ENCODE measurements at regions not wholly inside any gene's neighbourhood (a gene's known extent, or its start where the extent isn't known, plus 50 kb on each side); places are given as distances from the start of the nearest gene placed in this dataset.
A peak's percentile ranks its signal among the peaks of the same experiment; 100 is the strongest.

DNA sequence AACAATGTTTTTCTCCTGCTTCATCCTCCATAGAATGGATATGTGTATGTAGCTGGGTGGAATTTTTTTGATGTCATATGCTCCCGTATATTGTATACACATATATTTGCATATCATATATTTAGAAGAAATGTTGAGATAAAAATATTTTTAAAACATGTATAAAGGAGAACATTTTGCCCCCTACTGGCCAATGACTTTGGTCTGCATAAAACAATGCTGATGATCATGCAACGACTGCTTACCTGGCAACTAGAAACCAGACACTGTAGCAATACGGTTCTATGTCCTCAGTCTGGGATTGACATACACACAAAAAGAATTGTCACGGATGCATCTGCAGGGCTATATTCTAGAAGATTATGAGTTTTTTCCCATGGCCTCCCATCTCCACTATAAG is 503.6 kb downstream of the ELAVL2 start:
- Histone ChIP-seq H3K9me3 (ENCODE audit: control insufficient read depth, low read length) (no peaks in the 10 kb centered on the region), H3K27ac (ENCODE audit: low read depth, low read length, severe bottlenecking) (no peak overlapping the region), H3K4me3 (ENCODE audit: extremely low read depth, insufficient read depth, low read length, poor library complexity, severe bottlenecking) (no peak overlapping the region), H3K36me3 (ENCODE audit: control insufficient read depth, insufficient read depth, low read length) (no peaks in the 10 kb centered on the region), H3K4me1 (ENCODE audit: control insufficient read depth, insufficient read depth, low read length, poor library complexity, severe bottlenecking) (no peaks in the 10 kb centered on the region)
- WGBS, 2 experiments (ENCODE audit: insufficient coverage in 2 of 2) = 73 to 86% methylated on average over 2 of the region's 4 CpGs

DNA sequence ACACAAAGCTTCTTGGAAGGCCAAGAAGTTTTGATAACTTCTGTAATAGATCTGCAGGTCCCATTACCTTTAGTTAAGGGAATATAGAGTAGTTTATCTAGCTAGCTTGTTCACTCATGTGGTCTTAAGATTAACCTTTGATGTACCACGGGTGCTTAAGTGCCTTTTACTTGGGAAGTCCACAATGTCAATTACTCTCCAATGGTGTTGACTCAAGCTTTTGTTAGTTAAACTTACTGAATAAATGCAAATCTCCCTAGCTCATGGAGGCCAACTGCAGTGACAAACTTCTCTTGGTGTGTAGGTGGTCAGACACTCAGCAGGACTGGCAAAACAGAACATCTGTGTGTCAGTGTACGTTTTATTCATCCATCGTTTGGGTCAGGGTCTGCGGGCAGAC is 501.5 kb downstream of the ELAVL2 start:
- Histone ChIP-seq H3K4me3 (ENCODE audit: extremely low read depth, insufficient read depth, low read length, poor library complexity, severe bottlenecking) (no peak overlapping the region), H3K27ac (ENCODE audit: low read depth, low read length, severe bottlenecking) (no peak overlapping the region), H3K4me1 (ENCODE audit: control insufficient read depth, insufficient read depth, low read length, poor library complexity, severe bottlenecking) (no peaks in the 10 kb centered on the region), H3K9me3 (ENCODE audit: control insufficient read depth, low read length) (no peaks in the 10 kb centered on the region), H3K36me3 (ENCODE audit: control insufficient read depth, insufficient read depth, low read length) (no peaks in the 10 kb centered on the region)
- 20 to 56% methylated on average over 1 of the region's 4 CpGs for WGBS, 2 experiments (ENCODE audit: insufficient coverage in 2 of 2)

DNA sequence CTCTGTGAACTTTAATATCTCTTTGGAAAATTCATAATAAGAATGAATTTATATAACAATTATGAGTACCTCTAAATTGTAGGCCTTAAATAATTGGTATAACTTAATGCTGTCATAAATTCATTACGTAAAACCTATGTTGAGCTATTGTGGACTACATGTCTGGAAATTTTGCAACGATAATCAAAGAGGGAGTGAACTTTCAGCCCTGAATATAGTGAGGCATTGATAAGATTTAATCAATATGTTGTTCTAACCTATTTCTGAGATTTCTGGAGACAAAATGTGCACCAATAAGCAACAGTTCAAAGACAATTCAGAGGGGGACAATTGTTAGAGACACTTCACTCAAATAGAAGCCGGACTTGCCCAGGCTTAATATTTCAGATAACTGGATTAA is 499.4 kb downstream of the ELAVL2 start:
- no peak overlapping the region for H3K27ac ChIP-seq (ENCODE audit: low read depth, low read length, severe bottlenecking)
- H3K4me3 ChIP-seq (ENCODE audit: extremely low read depth, insufficient read depth, low read length, poor library complexity, severe bottlenecking) = no peak overlapping the region
- 100% methylated on average over 2 of the region's 3 CpGs for WGBS, 2 experiments (ENCODE audit: insufficient coverage in 2 of 2)

DNA sequence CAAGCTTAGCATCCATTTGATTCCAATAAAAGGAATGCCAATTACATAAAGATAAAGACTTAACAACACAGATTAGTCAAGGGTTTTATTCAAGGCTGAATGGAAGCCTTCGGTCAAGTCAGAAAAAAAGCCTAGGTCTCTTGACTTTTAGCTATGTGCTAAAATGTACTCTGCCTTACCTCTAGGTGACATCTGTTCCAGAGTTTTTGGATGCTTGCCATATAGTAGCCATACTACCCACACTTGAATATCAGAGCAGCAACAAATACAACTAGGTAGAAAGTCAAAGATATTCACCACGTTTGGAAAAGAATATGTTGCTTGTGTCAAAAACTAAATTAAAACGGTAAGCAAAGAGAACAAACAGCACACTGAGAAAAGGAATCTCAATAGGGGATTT is 484.7 kb downstream of the ELAVL2 start:
- no peak overlapping the region for H3K4me3 ChIP-seq (ENCODE audit: extremely low read depth, insufficient read depth, low read length, poor library complexity, severe bottlenecking)
- H3K36me3 ChIP-seq (ENCODE audit: control insufficient read depth, insufficient read depth, low read length) = no peaks in the 10 kb centered on the region
- peaks cover 8% of the 10 kb centered on the region for H3K9me3 ChIP-seq (ENCODE audit: control insufficient read depth, low read length)
- H3K4me1 ChIP-seq (ENCODE audit: control insufficient read depth, insufficient read depth, low read length, poor library complexity, severe bottlenecking) = peaks cover 25% of the 10 kb centered on the region
- peak overlapping the region; percentile 96 for H3K27ac ChIP-seq (ENCODE audit: low read depth, low read length, severe bottlenecking)
- 86 to 93% methylated on average over 1 to 3 of the region's 3 CpGs for WGBS, 2 experiments (ENCODE audit: insufficient coverage in 2 of 2)

More for the DNA sequence above, 499.4 kb downstream of the ELAVL2 start:
- Histone ChIP-seq H3K4me1 (ENCODE audit: control insufficient read depth, insufficient read depth, low read length, poor library complexity, severe bottlenecking) (no peaks in the 10 kb centered on the region), H3K9me3 (ENCODE audit: control insufficient read depth, low read length) (no peaks in the 10 kb centered on the region), H3K36me3 (ENCODE audit: control insufficient read depth, insufficient read depth, low read length) (no peaks in the 10 kb centered on the region)

- no CpG with 5 or more reads among the region's 1 CpG for whole genome bisulfite sequencing, 2 experiments (ENCODE audit: insufficient coverage in 2 of 2)
- Histone ChIP-seq H3K27ac (ENCODE audit: low read depth, low read length, severe bottlenecking) (peak overlapping the region; percentile 96), H3K9me3 (ENCODE audit: control insufficient read depth, low read length) (peaks cover 8% of the 10 kb centered on the region), H3K36me3 (ENCODE audit: control insufficient read depth, insufficient read depth, low read length) (no peaks in the 10 kb centered on the region), H3K4me1 (ENCODE audit: control insufficient read depth, insufficient read depth, low read length, poor library complexity, severe bottlenecking) (peaks cover 25% of the 10 kb centered on the region), H3K4me3 (ENCODE audit: extremely low read depth, insufficient read depth, low read length, poor library complexity, severe bottlenecking) (no peak overlapping the region)
Observed at GRCh38 chr9:23342291-23342690, 483.7 kb downstream of the ELAVL2 start.

- H3K27ac ChIP-seq (ENCODE audit: low read depth, low read length, severe bottlenecking) = peak overlapping the region; percentile 96
- WGBS, 2 experiments (ENCODE audit: insufficient coverage in 2 of 2) = 100% methylated on average over 1 of the region's 1 CpG; no CpG with 5 or more reads in 1 of the 2 experiments
Observed at GRCh38 chr9:23343226-23343625, 482.8 kb downstream of the ELAVL2 start.

GRCh38 chr9:23361096-23361495 is 464.9 kb downstream of the ELAVL2 start:
- H3K36me3 ChIP-seq (ENCODE audit: control insufficient read depth, insufficient read depth, low read length) = no peaks in the 10 kb centered on the region
- peaks cover 9% of the 10 kb centered on the region for H3K9me3 ChIP-seq (ENCODE audit: control insufficient read depth, low read length)
- H3K4me1 ChIP-seq (ENCODE audit: control insufficient read depth, insufficient read depth, low read length, poor library complexity, severe bottlenecking) = no peaks in the 10 kb centered on the region
- 78 to 86% methylated on average over 1 of the region's 1 CpG for WGBS, 2 experiments (ENCODE audit: insufficient coverage in 2 of 2)
- H3K27ac ChIP-seq (ENCODE audit: low read depth, low read length, severe bottlenecking) = no peak overlapping the region
- no peak overlapping the region for H3K4me3 ChIP-seq (ENCODE audit: extremely low read depth, insufficient read depth, low read length, poor library complexity, severe bottlenecking)

More at GRCh38 chr9:23343226-23343625, 482.8 kb downstream of the ELAVL2 start:
- Histone ChIP-seq H3K9me3 (ENCODE audit: control insufficient read depth, low read length) (peaks cover 8% of the 10 kb centered on the region), H3K4me1 (ENCODE audit: control insufficient read depth, insufficient read depth, low read length, poor library complexity, severe bottlenecking) (peaks cover 25% of the 10 kb centered on the region), H3K4me3 (ENCODE audit: extremely low read depth, insufficient read depth, low read length, poor library complexity, severe bottlenecking) (no peak overlapping the region), H3K36me3 (ENCODE audit: control insufficient read depth, insufficient read depth, low read length) (no peaks in the 10 kb centered on the region)

DNA sequence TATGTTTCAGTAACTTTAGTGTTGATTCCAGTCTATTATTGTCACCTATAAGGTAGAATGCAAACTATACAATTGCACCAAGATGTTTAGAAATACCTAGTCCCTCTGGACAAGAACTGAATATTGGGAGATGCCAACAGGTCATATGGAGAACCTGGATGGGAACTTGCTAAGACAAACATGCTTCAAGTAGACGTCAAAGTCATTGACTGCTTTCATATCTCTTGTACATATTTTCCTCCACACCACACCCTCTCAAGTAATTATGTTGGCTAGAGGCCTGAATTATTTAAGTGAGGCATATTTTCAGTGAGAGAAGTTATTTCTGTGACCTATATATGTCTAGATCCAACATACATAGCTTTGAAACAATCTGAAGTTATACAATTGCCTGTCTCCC is 453.3 kb downstream of the ELAVL2 start:
- Histone ChIP-seq H3K4me1 (ENCODE audit: control insufficient read depth, insufficient read depth, low read length, poor library complexity, severe bottlenecking) (no peaks in the 10 kb centered on the region), H3K9me3 (ENCODE audit: control insufficient read depth, low read length) (no peaks in the 10 kb centered on the region), H3K4me3 (ENCODE audit: extremely low read depth, insufficient read depth, low read length, poor library complexity, severe bottlenecking) (no peak overlapping the region), H3K27ac (ENCODE audit: low read depth, low read length, severe bottlenecking) (no peak overlapping the region), H3K36me3 (ENCODE audit: control insufficient read depth, insufficient read depth, low read length) (no peaks in the 10 kb centered on the region)
- WGBS, 2 experiments (ENCODE audit: insufficient coverage in 2 of 2) = no CpG with 5 or more reads among the region's 1 CpG

- Histone ChIP-seq H3K9me3 (ENCODE audit: control insufficient read depth, low read length) (no peaks in the 10 kb centered on the region), H3K4me3 (ENCODE audit: extremely low read depth, insufficient read depth, low read length, poor library complexity, severe bottlenecking) (no peak overlapping the region), H3K36me3 (ENCODE audit: control insufficient read depth, insufficient read depth, low read length) (no peaks in the 10 kb centered on the region), H3K4me1 (ENCODE audit: control insufficient read depth, insufficient read depth, low read length, poor library complexity, severe bottlenecking) (no peaks in the 10 kb centered on the region), H3K27ac (ENCODE audit: low read depth, low read length, severe bottlenecking) (no peak overlapping the region)
- no CpG with 5 or more reads among the region's 2 CpGs for WGBS, 2 experiments (ENCODE audit: insufficient coverage in 2 of 2)
Observed at GRCh38 chr9:23375511-23375910, 450.5 kb downstream of the ELAVL2 start.

DNA sequence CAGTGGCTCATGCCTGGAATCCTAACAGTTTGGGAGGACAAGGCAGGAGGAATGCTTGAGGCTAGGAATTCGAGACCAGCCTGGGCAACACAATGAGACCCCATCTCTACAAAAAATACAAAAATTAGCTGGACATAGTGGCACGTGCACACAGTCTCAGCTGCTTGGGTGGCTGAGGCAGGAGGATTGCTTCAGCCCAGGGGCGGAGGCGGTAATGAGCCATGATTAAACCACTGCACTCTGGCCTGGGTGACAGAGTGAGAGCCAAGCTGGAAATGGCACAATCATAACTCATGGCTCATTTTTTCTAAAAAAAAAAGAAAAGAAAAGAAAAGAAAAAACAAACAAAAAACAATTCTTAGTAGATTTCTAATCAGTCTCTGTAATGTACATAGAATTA is 446.2 kb downstream of the ELAVL2 start:
- H3K4me1 ChIP-seq (ENCODE audit: control insufficient read depth, insufficient read depth, low read length, poor library complexity, severe bottlenecking) = no peaks in the 10 kb centered on the region

GRCh38 chr9:23380821-23381220 is 445.2 kb downstream of the ELAVL2 start:
- Histone ChIP-seq H3K9me3 (ENCODE audit: control insufficient read depth, low read length) (no peaks in the 10 kb centered on the region), H3K4me1 (ENCODE audit: control insufficient read depth, insufficient read depth, low read length, poor library complexity, severe bottlenecking) (no peaks in the 10 kb centered on the region), H3K4me3 (ENCODE audit: extremely low read depth, insufficient read depth, low read length, poor library complexity, severe bottlenecking) (no peak overlapping the region), H3K36me3 (ENCODE audit: control insufficient read depth, insufficient read depth, low read length) (no peaks in the 10 kb centered on the region), H3K27ac (ENCODE audit: low read depth, low read length, severe bottlenecking) (no peak overlapping the region)

More for the DNA sequence above, 446.2 kb downstream of the ELAVL2 start:
- no peaks in the 10 kb centered on the region for H3K36me3 ChIP-seq (ENCODE audit: control insufficient read depth, insufficient read depth, low read length)
- H3K9me3 ChIP-seq (ENCODE audit: control insufficient read depth, low read length) = no peaks in the 10 kb centered on the region
- 67% methylated on average over 1 of the region's 4 CpGs; no CpG with 5 or more reads in 1 of the 2 experiments for WGBS, 2 experiments (ENCODE audit: insufficient coverage in 2 of 2)
- no peak overlapping the region for H3K27ac ChIP-seq (ENCODE audit: low read depth, low read length, severe bottlenecking)
- no peak overlapping the region for H3K4me3 ChIP-seq (ENCODE audit: extremely low read depth, insufficient read depth, low read length, poor library complexity, severe bottlenecking)
